ENCODE measurements at regions not wholly inside any gene's neighbourhood (a gene's known extent, or its start where the extent isn't known, plus 50 kb on each side); places are given as distances from the start of the nearest gene placed in this dataset.
A peak's percentile ranks its signal among the peaks of the same experiment; 100 is the strongest.

DNA sequence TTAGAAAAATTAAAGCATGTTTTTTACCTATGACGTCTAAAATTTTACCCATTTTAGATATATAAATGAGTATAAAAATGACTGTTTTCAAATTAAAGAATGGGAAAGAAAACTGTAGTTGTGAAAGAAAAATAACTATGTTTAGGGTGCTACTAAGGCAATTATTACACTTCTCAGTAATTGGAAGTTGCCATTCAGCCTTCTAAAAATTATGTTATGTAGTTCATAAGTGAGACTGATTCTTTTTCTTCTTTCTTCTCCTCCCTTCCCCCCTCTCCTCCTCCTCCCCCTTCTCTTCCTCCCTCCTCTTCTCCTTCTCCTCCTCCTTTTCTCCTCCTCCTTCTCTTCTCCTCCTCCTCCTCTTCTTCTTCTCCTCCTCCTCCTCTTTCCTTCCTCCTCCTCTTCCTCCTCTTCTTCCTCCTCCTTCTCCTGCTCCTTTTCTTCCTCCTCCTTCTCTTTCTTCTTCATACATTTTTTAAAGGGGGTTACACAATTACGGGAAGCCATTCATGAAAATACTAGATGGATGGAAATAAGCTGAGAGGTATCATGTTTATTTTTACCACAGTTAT, 223.6 kb downstream of the CETN3 start:
- DNase-seq, result no peak

GRCh38 chr5:90184764-90185163, 224.8 kb downstream of the CETN3 start:
- DNase-seq, result peak; percentile 84

DNA sequence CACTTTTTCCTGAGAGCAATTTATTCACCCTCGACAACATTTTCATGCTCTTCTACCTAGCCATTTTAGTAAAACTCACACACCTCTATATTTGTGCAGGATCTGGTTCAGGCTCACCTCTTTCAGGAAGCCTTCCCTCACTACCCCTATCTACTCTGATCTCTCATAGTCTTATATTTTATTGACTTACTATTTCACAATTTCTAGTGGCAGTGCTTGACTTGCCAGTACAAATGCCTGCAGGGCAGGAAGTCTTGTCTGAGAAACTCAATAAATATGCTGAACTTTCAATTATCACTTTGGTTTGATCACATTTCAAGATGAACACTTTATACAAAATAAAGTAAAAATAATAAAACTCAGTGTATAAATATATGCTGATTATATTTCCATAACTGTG, 226.8 kb downstream of the CETN3 start:
- no peak for DNase-seq

DNA sequence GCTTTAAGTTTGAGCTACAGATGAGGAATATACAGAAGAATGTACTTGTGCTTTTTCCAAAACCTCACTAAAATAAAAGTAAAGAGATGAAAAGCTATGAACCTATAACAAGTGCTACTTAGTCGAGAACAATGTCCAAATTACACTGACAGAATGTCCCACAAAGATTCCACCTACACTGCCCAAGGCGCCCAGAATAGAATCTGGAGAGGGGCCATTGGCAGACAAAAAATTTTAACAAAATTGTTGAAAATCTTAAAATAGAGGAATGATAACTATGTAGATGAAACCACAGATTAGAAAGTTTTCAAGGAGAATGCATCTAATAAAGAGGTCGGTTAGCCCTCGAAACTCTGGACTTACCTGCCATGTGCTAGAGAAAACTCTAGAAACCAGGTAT, 235.3 kb downstream of the CETN3 start:
- DNase-seq, result no peak

- no peak for DNase-seq
Measured at GRCh38 chr5:90173299-90174030, 236.1 kb downstream of the CETN3 start.

- no peak for DNase-seq
Measured at GRCh38 chr5:90171466-90171865, 238.1 kb downstream of the CETN3 start.

DNA sequence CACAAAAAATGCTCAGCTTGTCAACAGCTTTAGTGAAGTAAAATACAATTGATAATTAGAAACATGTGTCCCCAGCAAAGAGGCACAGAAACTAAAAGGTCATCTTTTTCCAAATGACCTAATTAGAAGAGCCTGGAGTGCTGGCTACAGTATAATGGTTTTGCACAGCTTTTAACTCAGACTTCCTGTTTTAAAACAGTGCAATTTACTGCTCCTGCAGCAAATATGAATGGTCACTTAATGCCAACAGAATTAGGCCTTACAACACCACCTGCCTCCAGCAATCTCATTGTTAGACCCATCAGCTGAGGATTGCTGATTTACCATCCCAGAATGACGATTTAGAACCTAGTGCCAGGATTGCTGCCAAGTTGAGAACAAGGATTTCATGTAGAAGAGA, 239.3 kb downstream of the CETN3 start:
- peak; percentile 32 for DNase-seq

GRCh38 chr5:90169078-90169477, 240.5 kb downstream of the CETN3 start:
- DNase-seq, result no peak

- no peak for DNase-seq
Measured at GRCh38 chr5:90168399-90168798, 241.2 kb downstream of the CETN3 start.

DNA sequence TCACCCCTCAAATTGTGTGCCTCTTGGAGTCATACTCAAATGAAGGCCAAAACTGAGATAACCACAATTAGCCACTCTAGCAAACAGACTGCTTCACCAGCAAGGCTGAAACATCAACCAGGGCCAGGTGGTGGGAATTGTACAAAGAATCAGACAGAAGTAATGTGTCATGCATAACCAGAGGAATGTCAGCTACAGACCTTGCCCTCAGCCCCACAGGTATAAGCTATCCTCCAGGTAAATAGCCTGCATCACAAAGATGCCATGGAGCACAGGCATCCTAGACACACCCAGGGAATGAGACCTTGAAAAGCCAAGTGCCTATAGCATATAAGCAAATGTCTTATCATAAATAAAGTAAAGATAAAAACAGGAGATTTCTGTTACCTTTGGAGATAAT, 242.7 kb downstream of the CETN3 start:
- DNase-seq, result no peak

GRCh38 chr5:90162324-90162723, 247.2 kb downstream of the CETN3 start:
- no peak for DNase-seq

- no peak for DNase-seq
Measured at GRCh38 chr5:90161414-90161813, 248.1 kb downstream of the CETN3 start.

- no peak for DNase-seq
Measured at GRCh38 chr5:90158131-90158530, 251.4 kb downstream of the CETN3 start.

GRCh38 chr5:90153031-90153430, 256.5 kb downstream of the CETN3 start:
- DNase-seq, result no peak

DNA sequence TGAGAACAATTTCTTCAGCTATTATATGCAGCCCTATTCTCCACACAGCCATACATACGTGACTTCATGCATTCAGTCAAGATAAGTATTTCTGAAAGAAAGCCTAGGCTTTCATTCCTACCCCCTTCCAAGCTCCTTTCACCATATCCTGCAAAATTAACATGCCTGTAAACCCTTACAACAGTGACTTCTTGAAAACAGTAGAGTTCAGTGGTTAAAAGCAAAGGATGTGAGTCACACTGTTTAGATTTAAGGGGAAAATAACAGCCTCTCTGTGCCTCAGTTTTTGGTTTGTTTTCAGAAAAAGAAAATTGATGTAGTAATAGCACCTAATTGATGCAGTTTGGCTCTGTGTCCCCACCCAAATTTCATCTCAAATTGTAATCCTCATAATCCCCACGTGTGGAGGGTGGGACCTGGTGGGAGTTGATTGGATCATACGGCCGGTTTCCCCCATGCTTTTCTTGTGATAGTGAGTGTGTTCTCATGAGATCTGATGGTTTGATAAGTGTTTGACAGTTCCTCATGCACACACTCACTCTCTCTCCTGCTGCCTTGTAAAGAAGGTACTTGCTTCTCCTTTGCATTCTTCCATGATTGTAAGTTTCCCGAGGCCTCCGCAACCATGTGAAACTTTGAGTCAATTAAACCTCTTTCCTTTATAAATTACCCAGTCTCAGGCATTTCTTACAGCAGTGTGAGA, 264.8 kb downstream of the CETN3 start:
- no peak for DNase-seq

GRCh38 chr5:90142541-90142940, 267.0 kb downstream of the CETN3 start:
- DNase-seq, result no peak

GRCh38 chr5:90141984-90142383, 267.6 kb downstream of the CETN3 start:
- no peak for DNase-seq

DNA sequence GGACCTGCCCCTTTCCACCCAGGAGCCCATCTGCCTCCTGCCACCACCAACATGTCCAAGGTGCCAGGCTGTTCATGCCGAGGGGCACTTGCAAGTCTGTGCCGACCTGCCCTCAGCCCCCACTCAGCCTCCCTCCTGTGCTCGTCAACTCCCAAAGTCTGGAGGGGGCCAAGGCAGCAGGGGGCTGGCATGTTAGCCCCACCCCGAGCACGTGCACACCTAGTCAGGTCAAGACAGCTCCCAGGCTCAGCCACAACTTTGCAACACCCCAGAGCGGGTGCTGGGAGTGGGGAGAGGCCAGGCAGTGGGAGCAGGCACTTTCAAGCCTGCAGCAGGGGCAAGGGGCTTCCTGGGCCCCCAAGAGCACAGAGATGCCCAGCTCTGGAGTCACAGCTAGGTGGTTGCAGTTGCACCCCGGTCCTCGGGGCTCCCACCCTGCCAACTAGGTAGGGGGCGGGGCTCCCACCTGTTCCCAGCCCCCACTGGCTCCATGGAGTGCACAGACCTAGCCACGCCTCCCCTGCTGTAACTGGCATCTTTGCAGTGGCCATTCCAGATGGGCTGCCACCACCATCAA, 272.5 kb downstream of the CETN3 start:
- no peak for DNase-seq

GRCh38 chr5:90135779-90136378, 273.7 kb downstream of the CETN3 start:
- DNase-seq, result peak; percentile 55

DNA sequence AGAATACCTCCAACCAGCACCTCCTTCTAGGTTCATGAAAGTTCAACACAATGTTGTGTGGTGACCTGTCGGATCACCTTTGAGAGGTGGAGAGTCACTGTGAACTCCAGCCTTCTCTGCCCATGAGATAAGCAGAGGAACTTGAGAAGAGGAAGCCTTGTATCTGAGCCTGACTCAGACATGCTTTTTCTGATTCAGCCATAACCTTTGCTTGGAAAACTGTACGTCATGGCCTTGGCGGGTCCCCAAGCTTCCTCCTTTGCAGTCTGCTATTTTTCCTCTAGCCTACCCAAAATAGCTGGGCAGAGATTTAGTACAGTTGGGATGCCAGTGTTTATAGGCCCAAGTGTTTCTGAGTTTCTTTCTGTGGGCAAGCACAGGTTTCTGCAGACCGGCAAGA, 274.7 kb downstream of the CETN3 start:
- DNase-seq, result no peak

- DNase-seq, result no peak
Measured at GRCh38 chr5:90134381-90134780, 275.2 kb downstream of the CETN3 start.

DNA sequence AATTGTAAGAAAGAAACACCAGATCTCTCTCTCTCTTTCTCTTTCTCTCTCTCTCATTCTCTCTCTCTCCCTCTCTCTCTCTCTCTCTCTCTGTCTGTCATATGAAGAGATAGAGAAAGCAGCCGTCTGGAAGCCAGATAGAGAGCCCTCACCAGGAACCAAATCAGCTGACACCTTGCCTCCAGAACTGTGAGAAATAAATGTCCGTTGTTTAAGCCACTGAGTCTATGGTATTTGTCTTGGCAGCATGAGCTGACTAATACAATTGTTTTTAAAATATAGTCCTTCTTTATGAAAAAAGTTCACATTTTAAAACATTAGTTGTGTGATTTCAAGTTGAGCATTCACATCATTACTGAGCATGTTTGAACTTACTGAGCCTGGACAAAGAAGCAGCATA, 275.6 kb downstream of the CETN3 start:
- no peak for DNase-seq

GRCh38 chr5:90131383-90132133, 278.0 kb downstream of the CETN3 start:
- no peak for DNase-seq

Data from NCI-H2029 treated with DMSO at 0.1 percent for 48 hours (cell line).